ENCODE measurements at regions not wholly inside any gene's neighbourhood (a gene's known extent, or its start where the extent isn't known, plus 50 kb on each side); places are given as distances from the start of the nearest gene placed in this dataset.
"Not testable (repeated sequence)": the region's sequence is repeated elsewhere in the genome, so short reads cannot be mapped to it uniquely, and the experiment has no call there.

- H3K9me3 ChIP-seq (ENCODE audit: control insufficient read depth in 3 of 3, low read length in 3 of 3); H3K4me1 ChIP-seq (ENCODE audit: control insufficient read depth in 3 of 3, insufficient read depth in 3 of 3, low read length in 3 of 3): not testable (repeated sequence)
These were observed 449.6 kb upstream of the ZEB2 start for GRCh38 chr2:144969564-144969963.

GRCh38 chr2:144967961-144968360 lies 448.0 kb upstream of the ZEB2 start:
- H3K4me1 ChIP-seq (ENCODE audit: control insufficient read depth in 3 of 3, insufficient read depth in 3 of 3, low read length in 3 of 3), result no peaks in the 10 kb centered on the region
- no peak overlapping the region for H3K27ac ChIP-seq (ENCODE audit: low read depth, low read length)
- H3K27me3 ChIP-seq (ENCODE audit: control insufficient read depth in 3 of 3, insufficient read depth in 3 of 3, low read length in 3 of 3), result no peaks in the 10 kb centered on the region
- no peak overlapping the region for H3K4me3 ChIP-seq (ENCODE audit: low read length in 3 of 3)
- H3K9ac ChIP-seq (ENCODE audit: low read depth in 1 of 3, low read length in 3 of 3), result no peak overlapping the region
- H3K9me3 ChIP-seq (ENCODE audit: control insufficient read depth in 3 of 3, low read length in 3 of 3), result peaks cover 0 to 2% (median 0%) of the 10 kb centered on the region in 3 donors
- no peaks in the 10 kb centered on the region for H3K36me3 ChIP-seq (ENCODE audit: control insufficient read depth in 3 of 3, insufficient read depth in 3 of 3, low read length in 3 of 3)

More at GRCh38 chr2:144969564-144969963, 449.6 kb upstream of the ZEB2 start:
- not testable (repeated sequence) for H3K4me3 ChIP-seq (ENCODE audit: low read length in 3 of 3); H3K9ac ChIP-seq (ENCODE audit: low read depth in 1 of 3, low read length in 3 of 3); H3K36me3 ChIP-seq (ENCODE audit: control insufficient read depth in 3 of 3, insufficient read depth in 3 of 3, low read length in 3 of 3); H3K27ac ChIP-seq (ENCODE audit: low read depth, low read length); H3K27me3 ChIP-seq (ENCODE audit: control insufficient read depth in 3 of 3, insufficient read depth in 3 of 3, low read length in 3 of 3)

GRCh38 chr2:144965172-144965571 lies 445.3 kb upstream of the ZEB2 start:
- Histone ChIP-seq H3K4me1 (ENCODE audit: control insufficient read depth in 3 of 3, insufficient read depth in 3 of 3, low read length in 3 of 3) (no peaks in the 10 kb centered on the region), H3K27ac (ENCODE audit: low read depth, low read length) (no peak overlapping the region), H3K27me3 (ENCODE audit: control insufficient read depth in 3 of 3, insufficient read depth in 3 of 3, low read length in 3 of 3) (no peaks in the 10 kb centered on the region), H3K9me3 (ENCODE audit: control insufficient read depth in 3 of 3, low read length in 3 of 3) (peaks cover 0 to 2% (median 0%) of the 10 kb centered on the region in 3 donors), H3K9ac (ENCODE audit: low read depth in 1 of 3, low read length in 3 of 3) (no peak overlapping the region), H3K36me3 (ENCODE audit: control insufficient read depth in 3 of 3, insufficient read depth in 3 of 3, low read length in 3 of 3) (no peaks in the 10 kb centered on the region), H3K4me3 (ENCODE audit: low read length in 3 of 3) (no peak overlapping the region)

- no peak overlapping the region for H3K9ac ChIP-seq (ENCODE audit: low read depth in 1 of 3, low read length in 3 of 3)
These were observed 443.1 kb upstream of the ZEB2 start for GRCh38 chr2:144963031-144963430.

DNA sequence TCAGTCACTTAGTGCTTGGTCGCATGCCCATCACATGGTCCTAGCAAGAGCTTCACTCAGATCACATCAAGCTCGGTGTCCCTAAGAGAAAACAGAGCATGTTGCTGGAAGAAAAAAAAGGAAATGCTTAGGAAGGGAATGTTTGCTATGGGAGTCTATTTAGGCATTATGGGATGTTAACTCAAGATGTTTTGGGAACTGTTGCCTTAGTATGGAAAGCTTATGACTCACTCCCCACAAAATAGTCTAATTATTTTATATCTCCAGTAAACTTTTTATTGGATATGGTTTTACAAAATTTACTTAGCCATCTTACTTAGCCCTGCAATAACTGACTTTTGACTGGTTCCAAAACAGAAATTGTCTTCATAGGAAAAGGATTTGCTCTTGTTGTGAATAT lies 439.5 kb upstream of the ZEB2 start:
- no peaks in the 10 kb centered on the region for H3K36me3 ChIP-seq (ENCODE audit: control insufficient read depth in 3 of 3, insufficient read depth in 3 of 3, low read length in 3 of 3)
- no peaks in the 10 kb centered on the region for H3K4me1 ChIP-seq (ENCODE audit: control insufficient read depth in 3 of 3, insufficient read depth in 3 of 3, low read length in 3 of 3)
- H3K4me3 ChIP-seq (ENCODE audit: low read length in 3 of 3), result no peak overlapping the region
- no peak overlapping the region for H3K27ac ChIP-seq (ENCODE audit: low read depth, low read length)
- H3K9ac ChIP-seq (ENCODE audit: low read depth in 1 of 3, low read length in 3 of 3), result no peak overlapping the region
- H3K9me3 ChIP-seq (ENCODE audit: control insufficient read depth in 3 of 3, low read length in 3 of 3), result no peaks in the 10 kb centered on the region
- no peaks in the 10 kb centered on the region for H3K27me3 ChIP-seq (ENCODE audit: control insufficient read depth in 3 of 3, insufficient read depth in 3 of 3, low read length in 3 of 3)

More at GRCh38 chr2:144963031-144963430, 443.1 kb upstream of the ZEB2 start:
- H3K27me3 ChIP-seq (ENCODE audit: control insufficient read depth in 3 of 3, insufficient read depth in 3 of 3, low read length in 3 of 3), result no peaks in the 10 kb centered on the region
- H3K27ac ChIP-seq (ENCODE audit: low read depth, low read length), result no peak overlapping the region
- no peaks in the 10 kb centered on the region for H3K4me1 ChIP-seq (ENCODE audit: control insufficient read depth in 3 of 3, insufficient read depth in 3 of 3, low read length in 3 of 3)
- peaks cover 0 to 2% (median 0%) of the 10 kb centered on the region in 3 donors for H3K9me3 ChIP-seq (ENCODE audit: control insufficient read depth in 3 of 3, low read length in 3 of 3)
- no peak overlapping the region for H3K4me3 ChIP-seq (ENCODE audit: low read length in 3 of 3)
- no peaks in the 10 kb centered on the region for H3K36me3 ChIP-seq (ENCODE audit: control insufficient read depth in 3 of 3, insufficient read depth in 3 of 3, low read length in 3 of 3)

DNA sequence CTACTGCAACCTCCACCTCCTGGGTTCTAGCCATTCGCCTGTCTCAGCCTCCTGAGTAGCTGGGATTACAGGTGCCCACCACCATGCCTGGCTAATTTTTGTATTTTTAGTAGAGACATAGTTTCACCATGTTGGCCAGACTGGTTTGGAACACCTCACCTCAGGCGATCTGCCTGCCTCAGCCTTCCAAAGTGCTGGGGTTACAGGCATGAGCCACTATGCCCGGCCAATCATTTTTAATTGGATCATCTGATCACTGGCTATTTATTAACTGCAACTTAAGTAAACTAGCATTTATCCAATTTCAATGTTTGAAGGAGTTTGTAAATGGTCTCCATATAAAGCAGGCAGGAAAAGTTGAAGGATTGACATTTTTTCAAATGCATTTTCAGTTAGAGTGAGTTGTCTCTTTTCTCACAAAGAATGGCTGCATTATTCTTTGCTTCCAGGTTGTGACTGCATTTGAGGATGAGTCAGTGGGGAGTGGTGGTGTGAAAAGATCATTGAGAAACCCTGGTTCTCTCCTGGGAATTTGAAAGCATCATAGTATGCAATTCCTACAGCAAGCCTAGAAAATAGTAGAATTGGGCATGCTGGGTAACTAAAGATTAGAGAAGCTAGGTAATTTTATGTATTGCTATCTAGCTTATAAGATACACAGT lies 431.1 kb upstream of the ZEB2 start:
- H3K27me3 ChIP-seq (ENCODE audit: control insufficient read depth in 3 of 3, insufficient read depth in 3 of 3, low read length in 3 of 3), result no peaks in the 10 kb centered on the region
- no peak overlapping the region for H3K27ac ChIP-seq (ENCODE audit: low read depth, low read length)
- H3K4me1 ChIP-seq (ENCODE audit: control insufficient read depth in 3 of 3, insufficient read depth in 3 of 3, low read length in 3 of 3), result no peaks in the 10 kb centered on the region
- no peaks in the 10 kb centered on the region for H3K9me3 ChIP-seq (ENCODE audit: control insufficient read depth in 3 of 3, low read length in 3 of 3)
- no peak overlapping the region for H3K4me3 ChIP-seq (ENCODE audit: low read length in 3 of 3)
- H3K9ac ChIP-seq (ENCODE audit: low read depth in 1 of 3, low read length in 3 of 3), result no peak overlapping the region
- no peaks in the 10 kb centered on the region for H3K36me3 ChIP-seq (ENCODE audit: control insufficient read depth in 3 of 3, insufficient read depth in 3 of 3, low read length in 3 of 3)

- no peaks in the 10 kb centered on the region for H3K36me3 ChIP-seq (ENCODE audit: control insufficient read depth in 3 of 3, insufficient read depth in 3 of 3, low read length in 3 of 3)
- H3K4me3 ChIP-seq (ENCODE audit: low read length in 3 of 3), result no peak overlapping the region
- H3K27me3 ChIP-seq (ENCODE audit: control insufficient read depth in 3 of 3, insufficient read depth in 3 of 3, low read length in 3 of 3), result no peaks in the 10 kb centered on the region
- H3K9me3 ChIP-seq (ENCODE audit: control insufficient read depth in 3 of 3, low read length in 3 of 3), result no peaks in the 10 kb centered on the region
- no peak overlapping the region for H3K9ac ChIP-seq (ENCODE audit: low read depth in 1 of 3, low read length in 3 of 3)
- no peak overlapping the region for H3K27ac ChIP-seq (ENCODE audit: low read depth, low read length)
- H3K4me1 ChIP-seq (ENCODE audit: control insufficient read depth in 3 of 3, insufficient read depth in 3 of 3, low read length in 3 of 3), result peaks cover 0 to 2% (median 0%) of the 10 kb centered on the region in 3 donors
These were observed 428.4 kb upstream of the ZEB2 start for GRCh38 chr2:144948205-144948855.

GRCh38 chr2:144947709-144948037 lies 427.8 kb upstream of the ZEB2 start:
- H3K4me3 ChIP-seq (ENCODE audit: low read length in 3 of 3), result no peak overlapping the region
- no peaks in the 10 kb centered on the region for H3K36me3 ChIP-seq (ENCODE audit: control insufficient read depth in 3 of 3, insufficient read depth in 3 of 3, low read length in 3 of 3)
- no peak overlapping the region for H3K9ac ChIP-seq (ENCODE audit: low read depth in 1 of 3, low read length in 3 of 3)
- H3K27me3 ChIP-seq (ENCODE audit: control insufficient read depth in 3 of 3, insufficient read depth in 3 of 3, low read length in 3 of 3), result no peaks in the 10 kb centered on the region
- no peak overlapping the region for H3K27ac ChIP-seq (ENCODE audit: low read depth, low read length)
- H3K4me1 ChIP-seq (ENCODE audit: control insufficient read depth in 3 of 3, insufficient read depth in 3 of 3, low read length in 3 of 3), result peaks cover 0 to 2% (median 0%) of the 10 kb centered on the region in 3 donors
- no peaks in the 10 kb centered on the region for H3K9me3 ChIP-seq (ENCODE audit: control insufficient read depth in 3 of 3, low read length in 3 of 3)

DNA sequence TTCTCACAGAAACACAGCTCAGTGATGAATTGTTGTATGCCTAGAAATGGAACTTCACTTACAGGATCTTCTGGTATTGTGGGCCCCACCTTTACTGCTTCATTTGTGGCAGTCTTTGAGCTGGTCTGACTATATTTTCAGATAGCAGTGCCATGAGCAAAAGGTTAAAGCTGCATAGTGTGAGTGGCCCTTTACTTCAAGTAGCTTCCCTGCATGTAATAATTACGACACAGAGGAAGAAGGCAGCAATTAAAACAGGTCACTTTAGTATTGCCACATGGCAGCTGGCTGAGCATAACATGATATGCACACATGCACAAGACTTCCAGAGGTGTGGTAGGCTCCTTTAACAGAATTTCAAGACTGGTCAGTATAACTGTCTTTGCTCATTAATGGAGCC lies 426.3 kb upstream of the ZEB2 start:
- no peak overlapping the region for H3K9ac ChIP-seq (ENCODE audit: low read depth in 1 of 3, low read length in 3 of 3)
- H3K4me3 ChIP-seq (ENCODE audit: low read length in 3 of 3), result no peak overlapping the region
- no peaks in the 10 kb centered on the region for H3K27me3 ChIP-seq (ENCODE audit: control insufficient read depth in 3 of 3, insufficient read depth in 3 of 3, low read length in 3 of 3)
- H3K4me1 ChIP-seq (ENCODE audit: control insufficient read depth in 3 of 3, insufficient read depth in 3 of 3, low read length in 3 of 3), result peaks cover 0 to 2% (median 0%) of the 10 kb centered on the region in 3 donors
- no peak overlapping the region for H3K27ac ChIP-seq (ENCODE audit: low read depth, low read length)
- H3K9me3 ChIP-seq (ENCODE audit: control insufficient read depth in 3 of 3, low read length in 3 of 3), result no peaks in the 10 kb centered on the region
- no peaks in the 10 kb centered on the region for H3K36me3 ChIP-seq (ENCODE audit: control insufficient read depth in 3 of 3, insufficient read depth in 3 of 3, low read length in 3 of 3)

GRCh38 chr2:144944546-144945220 lies 424.8 kb upstream of the ZEB2 start:
- Histone ChIP-seq H3K27ac (ENCODE audit: low read depth, low read length) (no peak overlapping the region), H3K4me3 (ENCODE audit: low read length in 3 of 3) (no peak overlapping the region), H3K9me3 (ENCODE audit: control insufficient read depth in 3 of 3, low read length in 3 of 3) (no peaks in the 10 kb centered on the region), H3K36me3 (ENCODE audit: control insufficient read depth in 3 of 3, insufficient read depth in 3 of 3, low read length in 3 of 3) (no peaks in the 10 kb centered on the region), H3K9ac (ENCODE audit: low read depth in 1 of 3, low read length in 3 of 3) (no peak overlapping the region), H3K27me3 (ENCODE audit: control insufficient read depth in 3 of 3, insufficient read depth in 3 of 3, low read length in 3 of 3) (no peaks in the 10 kb centered on the region), H3K4me1 (ENCODE audit: control insufficient read depth in 3 of 3, insufficient read depth in 3 of 3, low read length in 3 of 3) (peaks cover 0 to 2% (median 0%) of the 10 kb centered on the region in 3 donors)

Data from skeletal muscle tissue (tissue), 3 donors.